GM12892 (cell line): ENCODE measurements at regions not wholly inside any gene's neighbourhood (a gene's known extent, or its start where the extent isn't known, plus 50 kb on each side); places are given as distances from the start of the nearest gene placed in this dataset.

Experiments
- POLR2A ChIP-seq: IDR thresholded peaks from 2 replicates; pipeline ENCODE4 v1.6.1; 2011; ENCODE audit warnings: low read depth, low read length, control low read depth
- TAF1 ChIP-seq: IDR thresholded peaks from 2 replicates; pipeline ENCODE4 v1.6.1; 2011; ENCODE audit warnings: low read depth, mild to moderate bottlenecking, control low read depth, low read length, borderline replicate concordance

- TF ChIP-seq POLR2A (no peak), TAF1 (no peak)
These were observed 255.3 kb downstream of the EDEM1 start for GRCh38 chr3:5442786-5443138.
